Right lobe of liver (tissue), 4 donors: ENCODE measurements at regions not wholly inside any gene's neighbourhood (a gene's known extent, or its start where the extent isn't known, plus 50 kb on each side); places are given as distances from the start of the nearest gene placed in this dataset.

Source experiments
- POLR2A ChIP-seq: fragments of 450-650 bp; IDR thresholded peaks from one replicate; pipeline ENCODE4 v1.6.1; 2017; ENCODE audit warnings: antibody characterized with exemption, mild to moderate bottlenecking
- TF ChIP-seq, protein P1 (sequence below), 4 donors: fragments of 200-600 bp in 3 of 4; fragments of 450-650 bp in 1 of 4; IDR thresholded peaks; one replicate each; pipeline versions ENCODE4 v1.5.1 to v1.8.0; 2016 to 2022; ENCODE audit warnings: antibody characterized with exemption in 4 of 4, mild to moderate bottlenecking in 2 of 4
- donor health status: DM: no; HTN: no; CAD: no.
- donor health status: DM: no; HTN: no; CAD: no.
- donor health status: DM: no; HTN: yes; CAD: no.

DNA sequence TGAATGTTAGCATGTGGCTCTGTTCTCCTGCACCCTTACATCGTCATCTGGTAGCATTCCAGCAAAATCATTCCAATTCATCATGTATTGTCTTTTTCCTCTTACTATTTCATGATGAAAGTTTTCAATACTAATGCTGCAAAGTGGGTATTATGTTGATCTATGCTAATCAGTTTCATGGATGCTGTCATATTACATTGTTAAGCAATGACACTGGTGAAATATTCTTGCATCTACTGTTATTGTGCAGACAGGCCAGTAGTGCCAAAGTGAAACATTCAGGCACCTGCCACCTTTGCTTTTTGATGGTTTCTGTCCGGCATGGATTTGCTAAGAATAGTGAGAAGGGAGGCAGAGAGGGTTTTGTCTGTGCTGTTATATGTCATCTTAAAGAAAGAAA lies 76.1 kb upstream of the SMIM21 start:
- no peak for TF ChIP-seq POLR2A
- TF ChIP-seq, protein P1, sequence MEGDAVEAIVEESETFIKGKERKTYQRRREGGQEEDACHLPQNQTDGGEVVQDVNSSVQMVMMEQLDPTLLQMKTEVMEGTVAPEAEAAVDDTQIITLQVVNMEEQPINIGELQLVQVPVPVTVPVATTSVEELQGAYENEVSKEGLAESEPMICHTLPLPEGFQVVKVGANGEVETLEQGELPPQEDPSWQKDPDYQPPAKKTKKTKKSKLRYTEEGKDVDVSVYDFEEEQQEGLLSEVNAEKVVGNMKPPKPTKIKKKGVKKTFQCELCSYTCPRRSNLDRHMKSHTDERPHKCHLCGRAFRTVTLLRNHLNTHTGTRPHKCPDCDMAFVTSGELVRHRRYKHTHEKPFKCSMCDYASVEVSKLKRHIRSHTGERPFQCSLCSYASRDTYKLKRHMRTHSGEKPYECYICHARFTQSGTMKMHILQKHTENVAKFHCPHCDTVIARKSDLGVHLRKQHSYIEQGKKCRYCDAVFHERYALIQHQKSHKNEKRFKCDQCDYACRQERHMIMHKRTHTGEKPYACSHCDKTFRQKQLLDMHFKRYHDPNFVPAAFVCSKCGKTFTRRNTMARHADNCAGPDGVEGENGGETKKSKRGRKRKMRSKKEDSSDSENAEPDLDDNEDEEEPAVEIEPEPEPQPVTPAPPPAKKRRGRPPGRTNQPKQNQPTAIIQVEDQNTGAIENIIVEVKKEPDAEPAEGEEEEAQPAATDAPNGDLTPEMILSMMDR (IDR thresholded peaks at IDR 0.05) = no peak
